HG02571 (cell line): ENCODE measurements at regions not wholly inside any gene's neighbourhood (a gene's known extent, or its start where the extent isn't known, plus 50 kb on each side); places are given as distances from the start of the nearest gene placed in this dataset.
"Not testable (repeated sequence)": the region's sequence is repeated elsewhere in the genome, so short reads cannot be mapped to it uniquely, and the experiment has no call there.

Experiments
- ATAC-seq: cut with Tn5 transposase; IDR thresholded peaks from one replicate; pipeline ENCODE4 v1.9.1; 2021; ENCODE audit warnings: mild to moderate bottlenecking, moderate library complexity; ENCODE audit not compliant: unreplicated experiment

DNA sequence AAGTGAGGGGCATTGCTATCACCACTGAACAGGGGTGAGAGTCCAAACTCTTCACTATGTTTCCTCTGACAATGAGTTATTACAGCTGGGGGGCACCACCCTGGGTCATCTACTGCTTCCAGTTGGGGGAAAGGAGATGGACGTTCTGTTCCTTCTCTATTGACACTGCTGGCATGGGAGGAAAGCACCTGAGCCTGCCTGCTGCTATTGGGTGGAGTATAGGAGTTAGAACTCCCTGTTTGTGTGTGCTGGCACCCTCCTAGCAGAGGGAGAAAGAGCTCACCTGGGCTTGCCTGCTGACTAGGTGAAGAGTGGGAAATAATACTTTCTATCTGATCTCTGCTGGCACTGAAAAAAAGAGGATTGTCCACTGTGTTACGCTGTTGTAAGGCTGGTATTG, 163.8 kb downstream of the MSN start:
- no peak for ATAC-seq

DNA sequence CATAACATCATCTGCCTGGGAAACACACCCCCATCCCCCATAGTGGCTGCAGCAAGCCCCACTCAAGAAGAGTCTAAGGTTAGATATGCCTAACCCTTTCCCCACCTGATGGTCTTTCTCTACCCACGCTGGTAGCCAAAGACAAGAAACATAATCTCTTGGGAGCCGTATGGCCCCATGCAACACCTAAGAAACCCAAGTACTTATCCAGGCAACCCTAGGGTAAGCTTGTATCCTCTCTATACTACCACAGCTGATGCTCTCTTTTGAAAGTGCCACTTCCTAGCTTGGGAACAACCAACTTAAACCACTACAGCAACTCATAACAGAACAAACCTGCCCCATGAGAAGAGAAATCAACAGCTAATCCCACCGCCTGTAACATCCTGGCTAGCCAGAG, 161.1 kb downstream of the MSN start:
- ATAC-seq: no peak

- ATAC-seq: not testable (repeated sequence)
Observed at GRCh38 chrX:65825226-65825625, 157.8 kb downstream of the MSN start.

GRCh38 chrX:65821721-65822496, 154.5 kb downstream of the MSN start:
- ATAC-seq: no peak

GRCh38 chrX:65819983-65820382, 152.5 kb downstream of the MSN start:
- ATAC-seq: not testable (repeated sequence)

DNA sequence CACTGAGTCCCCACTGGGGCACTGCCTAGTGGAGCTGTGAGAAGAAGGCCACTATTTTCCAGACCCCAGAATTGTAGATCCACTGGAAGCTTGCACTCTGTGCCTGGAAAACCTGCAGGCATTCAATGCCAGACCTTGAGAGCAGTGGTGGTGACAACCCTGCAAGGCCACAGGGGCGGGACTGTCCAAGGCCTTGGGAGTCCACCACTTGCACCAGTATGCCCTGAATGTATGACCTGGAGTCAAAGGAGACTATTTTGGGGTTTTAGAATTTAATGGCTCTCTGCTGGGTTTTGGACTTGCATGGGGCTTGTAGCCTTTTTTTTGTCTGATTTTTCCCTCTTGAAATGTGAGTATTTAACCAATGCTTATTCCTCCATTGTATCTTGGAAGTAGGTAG, 145.8 kb downstream of the MSN start:
- ATAC-seq: no peak

GRCh38 chrX:65811558-65812228, 144.2 kb downstream of the MSN start:
- ATAC-seq: no peak
